Hepatocyte (in vitro differentiated cells): ENCODE measurements at regions not wholly inside any gene's neighbourhood (a gene's known extent, or its start where the extent isn't known, plus 50 kb on each side); places are given as distances from the start of the nearest gene placed in this dataset.
"Not testable (repeated sequence)": the region's sequence is repeated elsewhere in the genome, so short reads cannot be mapped to it uniquely, and the experiment has no call there.

Experiments
- EZH2 ChIP-seq: fragments of 200-600 bp; sonication (generic); IDR thresholded peaks from 2 replicates; pipeline ENCODE4 v1.6.1; 2016; ENCODE audit warnings: antibody characterized with exemption, mild to moderate bottlenecking, borderline replicate concordance
- EZH2phosphoT487 ChIP-seq: fragments of 200-600 bp; sonication (generic); IDR thresholded peaks from one replicate; pipeline ENCODE4 v1.6.1; 2018; ENCODE audit warnings: antibody characterized with exemption, mild to moderate bottlenecking, low read depth, moderate library complexity; ENCODE audit not compliant: unreplicated experiment, severe bottlenecking
- TF ChIP-seq, protein P1 (sequence below): fragments of 200-600 bp; sonication (generic); IDR thresholded peaks from 2 replicates; pipeline ENCODE4 v1.5.1; 2016; ENCODE audit warnings: antibody characterized with exemption, mild to moderate bottlenecking; ENCODE audit not compliant: poor library complexity

DNA sequence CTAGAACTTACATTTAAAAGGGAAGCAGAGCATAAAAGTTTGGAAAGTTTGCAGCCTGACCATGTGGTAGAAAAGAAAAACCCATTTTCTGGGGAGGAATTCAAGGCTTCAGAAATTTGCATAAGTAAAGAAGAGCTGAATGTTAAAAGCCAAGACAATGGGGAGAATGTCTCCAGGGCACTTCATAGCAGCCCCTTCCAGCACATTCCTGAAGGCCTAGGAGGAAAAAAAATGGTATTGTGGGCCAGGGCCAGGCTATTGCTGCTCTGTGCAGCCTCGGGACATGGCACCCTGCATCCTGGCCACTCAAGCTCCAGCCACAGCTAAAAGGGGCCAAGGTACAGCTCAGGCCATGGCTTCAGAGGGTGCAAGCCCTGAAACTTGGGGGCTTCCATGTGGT, 474.2 kb upstream of the MDGA2 start:
- TF ChIP-seq EZH2phosphoT487, EZH2: not testable (repeated sequence)
- TF ChIP-seq, protein P1, sequence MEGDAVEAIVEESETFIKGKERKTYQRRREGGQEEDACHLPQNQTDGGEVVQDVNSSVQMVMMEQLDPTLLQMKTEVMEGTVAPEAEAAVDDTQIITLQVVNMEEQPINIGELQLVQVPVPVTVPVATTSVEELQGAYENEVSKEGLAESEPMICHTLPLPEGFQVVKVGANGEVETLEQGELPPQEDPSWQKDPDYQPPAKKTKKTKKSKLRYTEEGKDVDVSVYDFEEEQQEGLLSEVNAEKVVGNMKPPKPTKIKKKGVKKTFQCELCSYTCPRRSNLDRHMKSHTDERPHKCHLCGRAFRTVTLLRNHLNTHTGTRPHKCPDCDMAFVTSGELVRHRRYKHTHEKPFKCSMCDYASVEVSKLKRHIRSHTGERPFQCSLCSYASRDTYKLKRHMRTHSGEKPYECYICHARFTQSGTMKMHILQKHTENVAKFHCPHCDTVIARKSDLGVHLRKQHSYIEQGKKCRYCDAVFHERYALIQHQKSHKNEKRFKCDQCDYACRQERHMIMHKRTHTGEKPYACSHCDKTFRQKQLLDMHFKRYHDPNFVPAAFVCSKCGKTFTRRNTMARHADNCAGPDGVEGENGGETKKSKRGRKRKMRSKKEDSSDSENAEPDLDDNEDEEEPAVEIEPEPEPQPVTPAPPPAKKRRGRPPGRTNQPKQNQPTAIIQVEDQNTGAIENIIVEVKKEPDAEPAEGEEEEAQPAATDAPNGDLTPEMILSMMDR, result not testable (repeated sequence)
